OCI-LY7 (cell line): ENCODE measurements at regions not wholly inside any gene's neighbourhood (a gene's known extent, or its start where the extent isn't known, plus 50 kb on each side); places are given as distances from the start of the nearest gene placed in this dataset.

Experiments used
- CTCF ChIP-seq: fragments of 200-600 bp; sonication (generic); conservative IDR thresholded peaks from 2 replicates; pipeline ENCODE4 v1.5.1; 2014; ENCODE audit warnings: mild to moderate bottlenecking, antibody characterized with exemption, low read length, moderate library complexity, mixed read lengths
- EZH2phosphoT487 ChIP-seq: fragments of 200-600 bp; sonication (generic); IDR thresholded peaks from 2 replicates; pipeline ENCODE4 v1.6.1; 2018; ENCODE audit warnings: low read depth, borderline replicate concordance, mild to moderate bottlenecking, mixed run types, antibody characterized with exemption, low read length, moderate library complexity, mixed read lengths

- no peak for TF ChIP-seq CTCF
- TF ChIP-seq EZH2phosphoT487, result no peak
Measured at GRCh38 chr15:85870216-85871014, 75.7 kb upstream of the KLHL25 start.
